Heart left ventricle (tissue), 16 donors: ENCODE measurements at regions not wholly inside any gene's neighbourhood (a gene's known extent, or its start where the extent isn't known, plus 50 kb on each side); places are given as distances from the start of the nearest gene placed in this dataset.

Experiments used
- ATAC-seq, 4 donors: fragments of 200-7000 bp; cut with Tn5 transposase; one replicate each; pipeline ENCODE4 v1.9.1; 2020 to 2022; ENCODE audit warnings: moderate library complexity in 4 of 4, mild to moderate bottlenecking in 3 of 4, moderate number of reproducible peaks in 1 of 4
- DNase-seq, 5 donors: peaks; one replicate each; pipeline ENCODE4 v3.0.0-alpha.2; 2020
- H3K27ac ChIP-seq, 12 donors: fragments of 200-600 bp; sonication (generic) in 4 of 12; one replicate each; pipeline versions ENCODE4 v1.5.0 to v1.8.0; 2016 to 2022; ENCODE audit warnings: mild to moderate bottlenecking in 2 of 12
- H3K27me3 ChIP-seq, 9 donors: fragments of 200-600 bp; sonication (generic) in 2 of 9; one replicate each; pipeline versions ENCODE4 v1.5.1 to v1.8.0; 2016 to 2022; ENCODE audit warnings: mild to moderate bottlenecking in 3 of 9
- H3K36me3 ChIP-seq, 9 donors: fragments of 200-600 bp; sonication (generic) in 2 of 9; one replicate each; pipeline versions ENCODE4 v1.5.0 to v1.8.0; 2018 to 2022; ENCODE audit warnings: mild to moderate bottlenecking in 2 of 9
- H3K4me1 ChIP-seq, 12 donors: fragments of 200-600 bp; sonication (generic) in 4 of 12; one replicate each; pipeline versions ENCODE4 v1.5.0 to v1.8.0; 2016 to 2022; ENCODE audit warnings: mild to moderate bottlenecking in 3 of 12
- H3K4me3 ChIP-seq, 12 donors: fragments of 200-600 bp; sonication (generic) in 4 of 12; one replicate each; pipeline versions ENCODE4 v1.5.0 to v1.8.0; 2017 to 2022; ENCODE audit warnings: mild to moderate bottlenecking in 9 of 12, moderate library complexity in 4 of 12
- H3K9me3 ChIP-seq, 12 donors: fragments of 200-600 bp; sonication (generic) in 4 of 12; one replicate each; pipeline versions ENCODE4 v1.5.0 to v1.8.0; 2016 to 2022; ENCODE audit warnings: mild to moderate bottlenecking in 1 of 12
- POLR2A ChIP-seq, 2 donors: fragments of 450-650 bp; IDR thresholded peaks; one replicate each; pipeline ENCODE4 v1.6.1; 2017; ENCODE audit warnings: antibody characterized with exemption in 2 of 2, mild to moderate bottlenecking in 2 of 2, moderate library complexity in 2 of 2
- whole genome bisulfite sequencing, 4 donors: extraction: QIAGEN DNeasy Blood & Tissue Kit in 2 of 4; methylation state at CpG; one replicate each; pipeline versions ENCODE4 v1.1.5 to v1.1.7; 2013 to 2018; 5-methylcytosine and 5-hydroxymethylcytosine counted together
- intact Hi-C, 10 donors: fragments of 100-400 bp; cut with DNase I; formaldehyde crosslinking; loops; one replicate each; pipeline versions ENCODE4 v1.11.1 to v1.14.2; 2022
- TF ChIP-seq, protein P1 (sequence below), 12 donors: fragments of 200-600 bp; sonication (generic) in 4 of 12; IDR thresholded peaks; one replicate each; pipeline versions ENCODE4 v1.5.0 to v1.8.0; 2018 to 2022; ENCODE audit warnings: antibody characterized with exemption in 12 of 12, mild to moderate bottlenecking in 5 of 12
- donor health status: ischemic (EF 13 %, LVEDD 7.1; RV severe dilation, severe dysfunction).
- donor health status: healthy with polysubstance abuse.
- donor health status: DM: no; HTN: yes; CAD: no.
- donor health status: DM: no; HTN: no; CAD: no.
- donor health status: ischemic (EF 25% LVEDD 6.9; RV normal size, moderate dysfunction).
- donor health status: ischemic (EF 25% LVEDD 5.7; RV mildly dilated, moderate dysfunction).
- donor health status: healthy.
- donor health status: DM: yes; HTN: yes; CAD: no.
- donor health status: ischemic (EF 35%, LVEDD 5.7; RV mildly dilated, moderate dysfunction).
- donor health status: nonischemic (EF 11% LVEDD 7.7; RV severe dilation, severe dysfunction).
- donor health status: DM: yes; HTN: yes; CAD: no.
- donor health status: PGD.
- donor health status: ischemic (EF 29% LVEDD 5.4; RV normal size, mild dysfunction).
- donor health status: nonischemic (EF 23%, LVEDD 6.1; RV moderate dilation, normal function).

DNA sequence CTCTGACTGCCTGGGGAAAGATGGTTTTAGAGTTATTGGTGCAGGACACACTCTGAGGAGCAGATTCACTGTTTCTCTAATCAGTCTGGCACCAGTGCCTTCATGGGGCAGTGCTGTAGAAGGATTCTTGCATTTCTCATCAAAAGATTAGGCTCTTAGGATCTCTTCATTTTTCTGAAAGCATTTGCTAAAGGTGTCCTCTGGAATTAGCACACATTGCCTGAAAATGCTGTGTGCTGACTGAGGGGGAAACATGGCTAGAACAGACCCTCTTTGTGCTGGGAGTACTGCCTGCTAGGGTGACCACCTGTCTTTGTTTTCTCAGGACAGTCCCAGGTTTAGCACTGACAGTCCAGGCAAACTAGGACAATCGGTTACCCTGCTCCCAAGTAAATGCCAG, 301.0 kb downstream of the PTEN start:
- DNase-seq: no peak
- Histone ChIP-seq H3K9me3 (peaks cover 0 to 11% (median 0%) of the 10 kb centered on the region in 12 donors), H3K4me1 (peaks cover 0 to 22% (median 9%) of the 10 kb centered on the region in 12 donors), H3K27ac (no peak overlapping the region), H3K27me3 (no peaks in the 10 kb centered on the region), H3K4me3 (no peak overlapping the region), H3K36me3 (no peaks in the 10 kb centered on the region)
- WGBS, 4 donors: 70 to 100% (median 95%) methylated on average over 1 of the region's 1 CpG
- no peak for ATAC-seq
- intact Hi-C loops: no loop called here
- TF ChIP-seq POLR2A (IDR thresholded peaks at IDR 0.05): no peak
- TF ChIP-seq, protein P1, sequence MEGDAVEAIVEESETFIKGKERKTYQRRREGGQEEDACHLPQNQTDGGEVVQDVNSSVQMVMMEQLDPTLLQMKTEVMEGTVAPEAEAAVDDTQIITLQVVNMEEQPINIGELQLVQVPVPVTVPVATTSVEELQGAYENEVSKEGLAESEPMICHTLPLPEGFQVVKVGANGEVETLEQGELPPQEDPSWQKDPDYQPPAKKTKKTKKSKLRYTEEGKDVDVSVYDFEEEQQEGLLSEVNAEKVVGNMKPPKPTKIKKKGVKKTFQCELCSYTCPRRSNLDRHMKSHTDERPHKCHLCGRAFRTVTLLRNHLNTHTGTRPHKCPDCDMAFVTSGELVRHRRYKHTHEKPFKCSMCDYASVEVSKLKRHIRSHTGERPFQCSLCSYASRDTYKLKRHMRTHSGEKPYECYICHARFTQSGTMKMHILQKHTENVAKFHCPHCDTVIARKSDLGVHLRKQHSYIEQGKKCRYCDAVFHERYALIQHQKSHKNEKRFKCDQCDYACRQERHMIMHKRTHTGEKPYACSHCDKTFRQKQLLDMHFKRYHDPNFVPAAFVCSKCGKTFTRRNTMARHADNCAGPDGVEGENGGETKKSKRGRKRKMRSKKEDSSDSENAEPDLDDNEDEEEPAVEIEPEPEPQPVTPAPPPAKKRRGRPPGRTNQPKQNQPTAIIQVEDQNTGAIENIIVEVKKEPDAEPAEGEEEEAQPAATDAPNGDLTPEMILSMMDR (IDR thresholded peaks at IDR 0.05): no peak

- H3K36me3 ChIP-seq: no peaks in the 10 kb centered on the region
- intact Hi-C loops: no loop called here
- H3K4me3 ChIP-seq: no peak overlapping the region
- WGBS, 4 donors: 79 to 87% (median 83%) methylated on average over 7 of the region's 7 CpGs
- peaks cover 0 to 22% (median 9%) of the 10 kb centered on the region in 12 donors for H3K4me1 ChIP-seq
- TF ChIP-seq POLR2A (IDR thresholded peaks at IDR 0.05): no peak
- TF ChIP-seq, protein P1 (IDR thresholded peaks at IDR 0.05): no peak
- DNase-seq (no peak), ATAC-seq (no peak)
- H3K27ac ChIP-seq: no peak overlapping the region
- H3K27me3 ChIP-seq: no peaks in the 10 kb centered on the region
- H3K9me3 ChIP-seq: peaks cover 0 to 11% (median 0%) of the 10 kb centered on the region in 12 donors
Observed at GRCh38 chr10:88165849-88166271, 302.4 kb downstream of the PTEN start.

- H3K27me3 ChIP-seq: no peaks in the 10 kb centered on the region
- no peak for ATAC-seq
- intact Hi-C loops: no loop called here
Observed at GRCh38 chr10:88168171-88169036, 305.0 kb downstream of the PTEN start.

GRCh38 chr10:88169037-88169319, 305.6 kb downstream of the PTEN start:
- no peak for ATAC-seq
- peaks cover 0 to 19% (median 0%) of the 10 kb centered on the region in 12 donors for H3K9me3 ChIP-seq
- no peak overlapping the region for H3K4me3 ChIP-seq
- no peak overlapping the region for H3K27ac ChIP-seq
- intact Hi-C loops: no loop called here
- TF ChIP-seq, protein P1 (IDR thresholded peaks at IDR 0.05): no peak
- TF ChIP-seq POLR2A (IDR thresholded peaks at IDR 0.05): no peak
- peaks cover 0 to 22% (median 9%) of the 10 kb centered on the region in 12 donors for H3K4me1 ChIP-seq
- no peak for DNase-seq
- no peaks in the 10 kb centered on the region for H3K27me3 ChIP-seq
- H3K36me3 ChIP-seq: no peaks in the 10 kb centered on the region

More at GRCh38 chr10:88168171-88169036, 305.0 kb downstream of the PTEN start:
- Histone ChIP-seq H3K27ac (no peak overlapping the region), H3K4me3 (no peak overlapping the region), H3K4me1 (peaks cover 0 to 22% (median 9%) of the 10 kb centered on the region in 12 donors), H3K36me3 (no peaks in the 10 kb centered on the region), H3K9me3 (peaks cover 0 to 17% (median 0%) of the 10 kb centered on the region in 12 donors)
- 94 to 99% (median 97%) methylated on average over 3 of the region's 3 CpGs for WGBS, 4 donors
- TF ChIP-seq, protein P1 (IDR thresholded peaks at IDR 0.05): no peak
- TF ChIP-seq POLR2A (IDR thresholded peaks at IDR 0.05): no peak
- DNase-seq: no peak
